C4-2B (cell line): ENCODE measurements at regions not wholly inside any gene's neighbourhood (a gene's known extent, or its start where the extent isn't known, plus 50 kb on each side); places are given as distances from the start of the nearest gene placed in this dataset.
"Not testable (repeated sequence)": the region's sequence is repeated elsewhere in the genome, so short reads cannot be mapped to it uniquely, and the experiment has no call there.

Source experiments
- H3K27ac ChIP-seq: fragments of 450-650 bp; 2 replicates; pipeline ENCODE4 v1.5.1; 2017
- ZFX ChIP-seq: fragments of 450-650 bp; IDR thresholded peaks from 2 replicates; pipeline ENCODE4 v1.6.1; 2017
- TF ChIP-seq, protein P1 (sequence below): fragments of 450-650 bp; conservative IDR thresholded peaks from 2 replicates; pipeline ENCODE4 v1.5.1; 2017; ENCODE audit warnings: mild to moderate bottlenecking

DNA sequence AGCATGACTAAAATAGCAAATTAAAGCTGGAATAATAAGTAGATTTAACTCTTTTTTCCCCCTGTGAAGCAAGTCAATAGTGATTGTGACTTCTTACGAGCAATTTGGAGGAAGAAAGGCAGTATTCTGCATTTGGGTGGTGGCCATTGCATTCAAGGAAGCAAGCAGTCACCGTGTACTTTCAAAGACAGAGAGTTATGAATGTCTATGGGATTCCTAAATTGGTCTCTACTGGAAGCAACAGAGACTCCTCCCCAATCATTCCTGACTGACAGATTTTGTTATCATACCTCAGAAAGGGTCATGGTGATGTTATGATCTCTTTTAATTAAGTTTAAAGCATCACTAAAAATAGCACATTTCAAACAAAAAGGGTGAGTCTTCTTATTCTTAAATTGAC lies 287.2 kb upstream of the KITLG start:
- TF ChIP-seq ZFX = no peak
- TF ChIP-seq, protein P1, sequence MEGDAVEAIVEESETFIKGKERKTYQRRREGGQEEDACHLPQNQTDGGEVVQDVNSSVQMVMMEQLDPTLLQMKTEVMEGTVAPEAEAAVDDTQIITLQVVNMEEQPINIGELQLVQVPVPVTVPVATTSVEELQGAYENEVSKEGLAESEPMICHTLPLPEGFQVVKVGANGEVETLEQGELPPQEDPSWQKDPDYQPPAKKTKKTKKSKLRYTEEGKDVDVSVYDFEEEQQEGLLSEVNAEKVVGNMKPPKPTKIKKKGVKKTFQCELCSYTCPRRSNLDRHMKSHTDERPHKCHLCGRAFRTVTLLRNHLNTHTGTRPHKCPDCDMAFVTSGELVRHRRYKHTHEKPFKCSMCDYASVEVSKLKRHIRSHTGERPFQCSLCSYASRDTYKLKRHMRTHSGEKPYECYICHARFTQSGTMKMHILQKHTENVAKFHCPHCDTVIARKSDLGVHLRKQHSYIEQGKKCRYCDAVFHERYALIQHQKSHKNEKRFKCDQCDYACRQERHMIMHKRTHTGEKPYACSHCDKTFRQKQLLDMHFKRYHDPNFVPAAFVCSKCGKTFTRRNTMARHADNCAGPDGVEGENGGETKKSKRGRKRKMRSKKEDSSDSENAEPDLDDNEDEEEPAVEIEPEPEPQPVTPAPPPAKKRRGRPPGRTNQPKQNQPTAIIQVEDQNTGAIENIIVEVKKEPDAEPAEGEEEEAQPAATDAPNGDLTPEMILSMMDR = no peak
- no peak overlapping the region for H3K27ac ChIP-seq

- no peak for TF ChIP-seq ZFX
- TF ChIP-seq, protein P1 = no peak
- H3K27ac ChIP-seq = no peak overlapping the region
These were observed 286.6 kb upstream of the KITLG start for GRCh38 chr12:88866881-88867280.

GRCh38 chr12:88865537-88865936 lies 285.3 kb upstream of the KITLG start:
- H3K27ac ChIP-seq = no peak overlapping the region
- TF ChIP-seq ZFX = no peak
- TF ChIP-seq, protein P1 = no peak

DNA sequence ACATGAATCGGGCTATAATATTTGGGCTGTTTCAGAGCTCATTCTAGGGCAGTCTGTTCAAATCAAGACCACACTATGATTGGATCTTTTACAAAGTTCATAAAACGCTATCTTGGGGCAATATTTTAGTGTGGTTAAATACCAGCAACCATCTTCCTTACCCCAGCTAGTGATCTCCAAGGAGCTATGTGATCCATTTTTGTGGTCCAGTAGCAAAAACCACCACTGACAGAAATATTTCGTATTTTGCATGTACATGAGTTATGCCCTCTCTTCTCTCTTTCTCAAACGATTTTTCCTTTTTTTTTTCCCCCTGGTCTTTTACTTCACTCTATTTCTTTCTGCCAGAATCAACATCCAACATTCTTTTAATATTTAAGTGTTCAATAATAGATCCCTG lies 280.6 kb upstream of the KITLG start:
- H3K27ac ChIP-seq = no peak overlapping the region
- TF ChIP-seq ZFX = no peak
- TF ChIP-seq, protein P1 = no peak

- no peak overlapping the region for H3K27ac ChIP-seq
- no peak for TF ChIP-seq ZFX
- TF ChIP-seq, protein P1 = no peak
These were observed 275.9 kb upstream of the KITLG start for GRCh38 chr12:88856201-88856600.

DNA sequence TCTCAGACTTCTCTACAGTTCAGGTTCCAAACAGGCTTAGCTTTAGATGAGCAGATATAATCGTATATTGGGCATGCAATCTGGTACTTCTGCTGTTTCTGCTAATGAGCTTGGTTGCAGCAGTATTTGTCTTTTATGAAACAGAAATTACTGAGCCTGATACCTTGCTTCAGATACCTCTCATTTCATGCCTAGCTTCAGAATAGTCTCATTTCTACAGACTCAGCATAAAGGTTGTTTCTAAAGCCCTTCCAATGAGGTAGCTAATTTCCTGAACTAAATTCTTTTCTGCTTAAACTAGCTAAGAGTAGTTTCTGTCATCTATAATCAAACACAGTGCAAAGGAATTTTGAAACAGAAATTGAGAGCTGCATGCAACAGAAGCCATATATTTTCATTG lies 275.0 kb upstream of the KITLG start:
- H3K27ac ChIP-seq = no peak overlapping the region
- TF ChIP-seq ZFX = no peak
- TF ChIP-seq, protein P1 = no peak

DNA sequence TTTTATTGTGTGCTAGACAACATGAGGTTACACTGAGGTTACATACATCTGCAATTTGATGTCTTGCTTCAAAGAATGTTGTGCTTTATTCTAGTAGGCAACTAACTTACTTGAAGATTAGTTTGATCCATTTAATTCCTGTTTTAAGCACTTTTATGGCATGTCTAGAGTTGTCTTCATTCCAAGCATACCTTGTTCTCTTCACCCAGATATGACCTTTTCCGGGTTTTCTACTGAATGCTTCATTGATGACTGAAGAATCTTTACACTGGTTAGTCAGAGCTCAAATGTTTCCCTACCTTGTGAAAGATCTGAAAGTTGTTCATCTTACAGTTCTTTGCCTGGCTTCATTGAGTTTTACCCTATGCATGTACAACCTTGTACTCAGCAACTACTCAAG lies 274.0 kb upstream of the KITLG start:
- no peak for TF ChIP-seq ZFX
- TF ChIP-seq, protein P1 = no peak
- no peak overlapping the region for H3K27ac ChIP-seq

- H3K27ac ChIP-seq = not testable (repeated sequence)
These were observed 267.0 kb upstream of the KITLG start for GRCh38 chr12:88847246-88847645.
